ENCODE measurements at regions not wholly inside any gene's neighbourhood (a gene's known extent, or its start where the extent isn't known, plus 50 kb on each side); places are given as distances from the start of the nearest gene placed in this dataset.

DNA sequence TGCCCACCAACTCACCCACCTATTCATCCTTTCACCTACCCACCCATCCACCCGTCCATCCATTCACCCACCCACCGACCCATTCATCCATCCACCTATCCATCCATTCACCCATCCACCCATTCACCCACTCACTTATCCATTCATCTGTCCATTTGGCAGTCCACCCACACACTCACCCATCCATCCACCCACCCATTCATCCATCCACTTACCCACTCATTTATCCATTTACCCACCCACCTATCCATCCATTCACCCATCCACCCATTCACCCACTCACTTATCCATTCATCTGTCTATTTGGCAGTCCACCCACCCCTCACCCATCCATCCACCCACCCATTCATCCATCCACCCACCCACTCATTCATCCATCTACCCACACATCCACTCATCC lies 278.1 kb upstream of the IRX4 start:
- Histone ChIP-seq H3F3A (ENCODE audit: low read length, unreplicated experiment) (no peaks in the 10 kb centered on the region), H3K27ac (ENCODE audit: low read length) (no peak overlapping the region), H3K4me3 (ENCODE audit: low read length) (no peak overlapping the region), H3K9me3 (ENCODE audit: low read length) (no peaks in the 10 kb centered on the region), H3K4me2 (ENCODE audit: low read length) (no peak overlapping the region), H3K4me1 (ENCODE audit: insufficient read depth, low read length) (no peaks in the 10 kb centered on the region), H4K20me1 (ENCODE audit: low read length) (no peaks in the 10 kb centered on the region), H3K36me3 (ENCODE audit: low read depth, low read length) (no peaks in the 10 kb centered on the region), H3K9me2 (replicated peaks; ENCODE audit: low read length) (no peaks in the 10 kb centered on the region), H2AFZ (ENCODE audit: low read length) (no peak overlapping the region), H3K79me2 (ENCODE audit: low read length) (no peaks in the 10 kb centered on the region), H3K9ac (ENCODE audit: low read length) (no peak overlapping the region), H3K27me3 (ENCODE audit: low read length) (peaks cover 23% of the 10 kb centered on the region)
- ChIA-PET POLR2A (ENCODE audit: unreplicated experiment) (no interaction called here), CTCF (no interaction called here)
- no peak for ATAC-seq
- no peak for DNase-seq
- TF ChIP-seq, protein P1, sequence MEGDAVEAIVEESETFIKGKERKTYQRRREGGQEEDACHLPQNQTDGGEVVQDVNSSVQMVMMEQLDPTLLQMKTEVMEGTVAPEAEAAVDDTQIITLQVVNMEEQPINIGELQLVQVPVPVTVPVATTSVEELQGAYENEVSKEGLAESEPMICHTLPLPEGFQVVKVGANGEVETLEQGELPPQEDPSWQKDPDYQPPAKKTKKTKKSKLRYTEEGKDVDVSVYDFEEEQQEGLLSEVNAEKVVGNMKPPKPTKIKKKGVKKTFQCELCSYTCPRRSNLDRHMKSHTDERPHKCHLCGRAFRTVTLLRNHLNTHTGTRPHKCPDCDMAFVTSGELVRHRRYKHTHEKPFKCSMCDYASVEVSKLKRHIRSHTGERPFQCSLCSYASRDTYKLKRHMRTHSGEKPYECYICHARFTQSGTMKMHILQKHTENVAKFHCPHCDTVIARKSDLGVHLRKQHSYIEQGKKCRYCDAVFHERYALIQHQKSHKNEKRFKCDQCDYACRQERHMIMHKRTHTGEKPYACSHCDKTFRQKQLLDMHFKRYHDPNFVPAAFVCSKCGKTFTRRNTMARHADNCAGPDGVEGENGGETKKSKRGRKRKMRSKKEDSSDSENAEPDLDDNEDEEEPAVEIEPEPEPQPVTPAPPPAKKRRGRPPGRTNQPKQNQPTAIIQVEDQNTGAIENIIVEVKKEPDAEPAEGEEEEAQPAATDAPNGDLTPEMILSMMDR (conservative IDR thresholded peaks at IDR 0.05; ENCODE audit: low read depth, low read length) = no peak
- no peak for TF ChIP-seq EZH2 (IDR thresholded peaks at IDR 0.05; ENCODE audit: low read length, unreplicated experiment)
- TF ChIP-seq EZH2phosphoT487 (IDR thresholded peaks at IDR 0.05; ENCODE audit: borderline replicate concordance, low read length) = no peak
- intact Hi-C loops (cut with micrococcal nuclease) = no loop called here
- no TSS peak for BruUV-seq (replicated peaks)

DNA sequence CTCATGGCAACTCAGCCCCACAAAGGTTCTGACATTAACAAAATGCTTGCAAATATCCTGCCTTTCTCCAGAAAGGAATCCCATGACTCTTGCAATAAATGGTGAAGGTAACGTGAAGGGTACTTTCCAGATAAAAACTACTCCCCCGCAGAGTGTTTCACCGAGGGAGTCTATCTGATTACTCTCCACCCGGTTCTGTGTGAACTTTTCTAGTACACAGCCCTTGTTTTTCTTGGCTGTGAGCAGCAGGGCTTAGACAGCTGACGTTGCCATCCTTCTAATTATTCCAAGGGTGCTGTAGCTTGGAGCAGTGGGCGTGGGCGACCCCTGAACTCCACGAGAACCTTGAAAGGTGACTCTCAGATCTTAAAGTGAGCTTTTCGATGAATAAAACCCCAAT lies 276.0 kb upstream of the IRX4 start:
- Histone ChIP-seq H4K20me1 (ENCODE audit: low read length) (no peaks in the 10 kb centered on the region), H3K27me3 (ENCODE audit: low read length) (peaks cover 14% of the 10 kb centered on the region), H3F3A (ENCODE audit: low read length, unreplicated experiment) (no peaks in the 10 kb centered on the region), H3K79me2 (ENCODE audit: low read length) (no peaks in the 10 kb centered on the region), H3K27ac (ENCODE audit: low read length) (no peak overlapping the region), H3K4me1 (ENCODE audit: insufficient read depth, low read length) (no peaks in the 10 kb centered on the region), H3K9me3 (ENCODE audit: low read length) (no peaks in the 10 kb centered on the region), H3K36me3 (ENCODE audit: low read depth, low read length) (no peaks in the 10 kb centered on the region), H3K9ac (ENCODE audit: low read length) (no peak overlapping the region), H2AFZ (ENCODE audit: low read length) (no peak overlapping the region), H3K4me2 (ENCODE audit: low read length) (no peak overlapping the region), H3K9me2 (replicated peaks; ENCODE audit: low read length) (no peaks in the 10 kb centered on the region), H3K4me3 (ENCODE audit: low read length) (no peak overlapping the region)
- TF ChIP-seq EZH2 (IDR thresholded peaks at IDR 0.05; ENCODE audit: low read length, unreplicated experiment) (no peak), EZH2phosphoT487 (IDR thresholded peaks at IDR 0.05; ENCODE audit: borderline replicate concordance, low read length) (no peak)
- TF ChIP-seq, protein P1 (conservative IDR thresholded peaks at IDR 0.05; ENCODE audit: low read depth, low read length) = no peak
- no peak for DNase-seq
- no peak for ATAC-seq
- BruUV-seq (replicated peaks) = no TSS peak
- ChIA-PET CTCF (no interaction called here), POLR2A (ENCODE audit: unreplicated experiment) (no interaction called here)
- intact Hi-C loops (cut with micrococcal nuclease) = loop anchor here (10.0 kb wide), 1 partner anchor 394 kb away; no protein-coding TSS in a partner anchor

DNA sequence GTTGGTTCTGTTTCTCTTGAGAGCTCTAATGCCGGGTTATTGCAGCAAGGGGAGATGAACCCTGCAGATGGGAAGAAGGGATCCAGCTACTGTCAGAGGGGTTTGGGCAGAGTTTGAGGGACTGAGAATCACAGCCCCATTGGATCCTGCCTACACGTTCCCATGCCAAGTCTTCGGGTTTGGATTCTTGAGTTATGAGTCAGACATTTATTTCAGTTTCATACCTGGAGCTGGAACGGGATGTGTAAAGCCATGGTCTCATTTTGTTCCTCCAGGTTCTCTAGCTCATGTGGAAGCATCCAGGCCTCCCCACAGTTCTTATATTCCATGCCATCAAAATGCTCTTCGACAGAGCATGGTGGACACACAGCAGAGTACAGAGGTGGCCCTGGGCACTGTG lies 275.4 kb upstream of the IRX4 start:
- POLR2A ChIA-PET (ENCODE audit: unreplicated experiment) = no interaction called here
- ATAC-seq = no peak
- peak; percentile 4 for DNase-seq

More for the DNA sequence above, 275.4 kb upstream of the IRX4 start:
- Histone ChIP-seq H3K4me2 (ENCODE audit: low read length) (no peak overlapping the region), H3K9me2 (replicated peaks; ENCODE audit: low read length) (no peaks in the 10 kb centered on the region), H3K79me2 (ENCODE audit: low read length) (no peaks in the 10 kb centered on the region), H3K27me3 (ENCODE audit: low read length) (peaks cover 8% of the 10 kb centered on the region), H3K9me3 (ENCODE audit: low read length) (no peaks in the 10 kb centered on the region), H3K4me3 (ENCODE audit: low read length) (no peak overlapping the region), H4K20me1 (ENCODE audit: low read length) (no peaks in the 10 kb centered on the region), H3K27ac (ENCODE audit: low read length) (no peak overlapping the region), H3K4me1 (ENCODE audit: insufficient read depth, low read length) (no peaks in the 10 kb centered on the region), H3K9ac (ENCODE audit: low read length) (no peak overlapping the region), H3F3A (ENCODE audit: low read length, unreplicated experiment) (no peaks in the 10 kb centered on the region), H2AFZ (ENCODE audit: low read length) (no peak overlapping the region), H3K36me3 (ENCODE audit: low read depth, low read length) (no peaks in the 10 kb centered on the region)
- CTCF ChIA-PET = no interaction called here
- TF ChIP-seq EZH2phosphoT487 (IDR thresholded peaks at IDR 0.05; ENCODE audit: borderline replicate concordance, low read length) (no peak), EZH2 (IDR thresholded peaks at IDR 0.05; ENCODE audit: low read length, unreplicated experiment) (no peak)
- TF ChIP-seq, protein P1 (conservative IDR thresholded peaks at IDR 0.05; ENCODE audit: low read depth, low read length) = no peak
- intact Hi-C loops (cut with micrococcal nuclease) = loop anchor here (10.0 kb wide), 1 partner anchor 393 kb away; no protein-coding TSS in a partner anchor
- no TSS peak for BruUV-seq (replicated peaks)
